Right lobe of liver (tissue), 6 donors: ENCODE measurements at regions not wholly inside any gene's neighbourhood (a gene's known extent, or its start where the extent isn't known, plus 50 kb on each side); places are given as distances from the start of the nearest gene placed in this dataset.
"Not testable (repeated sequence)": the region's sequence is repeated elsewhere in the genome, so short reads cannot be mapped to it uniquely, and the experiment has no call there.

ENCODE experiments used
- ATAC-seq, 4 donors: fragments of 200-7000 bp; cut with Tn5 transposase; one replicate each; pipeline ENCODE4 v1.9.1; 2020; ENCODE audit warnings: mild to moderate bottlenecking in 4 of 4, moderate library complexity in 4 of 4
- DNase-seq, 3 donors: peaks; one replicate each; pipeline ENCODE4 v3.0.0-alpha.2; 2020
- H3K27ac ChIP-seq, 3 donors: fragments of 200-600 bp; one replicate each; pipeline ENCODE4 v1.8.0; 2022
- H3K27me3 ChIP-seq, 2 donors: fragments of 200-600 bp; one replicate each; pipeline ENCODE4 v1.8.0; 2022
- H3K36me3 ChIP-seq, 4 donors: fragments of 200-600 bp; sonication (generic) in 1 of 4; one replicate each; pipeline versions ENCODE4 v1.5.1 to v1.8.0; 2017 to 2022; ENCODE audit warnings: control low read depth in 1 of 4
- H3K4me1 ChIP-seq, 4 donors: fragments of 200-600 bp; sonication (generic) in 1 of 4; one replicate each; pipeline versions ENCODE4 v1.5.1 to v1.8.0; 2017 to 2022; ENCODE audit warnings: control low read depth in 1 of 4
- H3K4me3 ChIP-seq, 3 donors: fragments of 200-600 bp; one replicate each; pipeline ENCODE4 v1.8.0; 2022
- H3K9me3 ChIP-seq, 4 donors: fragments of 200-600 bp; sonication (generic) in 1 of 4; one replicate each; pipeline versions ENCODE4 v1.5.1 to v1.8.0; 2017 to 2022; ENCODE audit warnings: control low read depth in 1 of 4
- CTCF ChIP-seq, 4 donors: fragments of 200-600 bp in 3 of 4; fragments of 450-650 bp in 1 of 4; IDR thresholded peaks; one replicate each; pipeline versions ENCODE4 v1.5.1 to v1.8.0; 2016 to 2022; ENCODE audit warnings: antibody characterized with exemption in 4 of 4, mild to moderate bottlenecking in 2 of 4
- POLR2A ChIP-seq: fragments of 450-650 bp; IDR thresholded peaks from one replicate; pipeline ENCODE4 v1.6.1; 2017; ENCODE audit warnings: antibody characterized with exemption, mild to moderate bottlenecking
- WGBS: methylation state at CpG from one replicate; pipeline ENCODE4 v1.1.6; 2018; ENCODE audit warnings: low coverage, low lambda C conversion rate; ENCODE audit not compliant: insufficient coverage; ENCODE audit errors: missing lambda C conversion rate; 5-methylcytosine and 5-hydroxymethylcytosine counted together
- intact Hi-C, 2 donors: fragments of 100-400 bp; cut with DNase I; formaldehyde crosslinking; loops; one replicate each; pipeline versions ENCODE4 v1.11.2 to v1.14.1; 2022
- donor health status: DM: no; HTN: yes; CAD: no.
- donor health status: DM: no; HTN: no; CAD: no.
- donor health status: DM: no; HTN: no; CAD: no.
- donor health status: DM: no; HTN: yes; CAD: no.
- donor health status: DM: no; HTN: yes; CAD: no.

DNA sequence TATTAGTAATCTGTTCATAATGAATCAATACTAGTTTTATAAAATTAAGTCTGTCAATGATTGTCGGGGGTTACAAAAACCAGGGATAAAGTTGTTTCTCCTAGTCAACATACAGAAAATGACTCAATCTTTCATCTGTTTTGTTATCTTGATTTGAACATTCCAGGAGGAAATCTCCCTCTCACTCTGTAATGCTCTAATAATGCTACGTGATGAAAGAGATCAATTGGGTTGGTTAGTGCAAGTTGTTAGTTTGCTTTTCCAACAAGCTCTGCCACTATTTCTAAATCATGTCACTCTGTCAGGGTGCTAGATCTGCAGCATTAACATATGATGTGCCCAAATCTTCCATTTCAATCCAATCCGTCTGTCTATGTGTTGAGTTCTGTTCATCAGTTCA lies 379.5 kb upstream of the GJE1 start:
- Histone ChIP-seq H3K4me3 (no peak overlapping the region), H3K9me3 (no peaks in the 10 kb centered on the region), H3K27me3 (no peaks in the 10 kb centered on the region), H3K36me3 (no peaks in the 10 kb centered on the region), H3K4me1 (peaks cover 0 to 10% (median 0%) of the 10 kb centered on the region in 4 donors), H3K27ac (peak overlapping the region in 1 of 3 donors; percentile 39)
- WGBS: 66% methylated on average over 3 of the region's 3 CpGs
- intact Hi-C loops: no loop called here
- TF ChIP-seq POLR2A: no peak
- TF ChIP-seq CTCF (IDR thresholded peaks at IDR 0.05): no peak
- DNase-seq (no peak), ATAC-seq (peak in 1 of 4 donors; percentile 52)

- H3K9me3 ChIP-seq: no peaks in the 10 kb centered on the region
- WGBS: 10% methylated on average over 1 of the region's 1 CpG
- no peak overlapping the region for H3K4me3 ChIP-seq
- ATAC-seq (peak; percentile 71 to 99 (median 87)), DNase-seq (no peak)
- no peaks in the 10 kb centered on the region for H3K36me3 ChIP-seq
- H3K27me3 ChIP-seq: no peaks in the 10 kb centered on the region
- TF ChIP-seq POLR2A: no peak
- TF ChIP-seq CTCF (IDR thresholded peaks at IDR 0.05): no peak
- peak overlapping the region in 2 of 3 donors; percentile 15 to 39 for H3K27ac ChIP-seq
- intact Hi-C loops: no loop called here
- H3K4me1 ChIP-seq: peaks cover 0 to 10% (median 0%) of the 10 kb centered on the region in 4 donors
Measured at GRCh38 chr6:141752677-141753076, 380.0 kb upstream of the GJE1 start.

DNA sequence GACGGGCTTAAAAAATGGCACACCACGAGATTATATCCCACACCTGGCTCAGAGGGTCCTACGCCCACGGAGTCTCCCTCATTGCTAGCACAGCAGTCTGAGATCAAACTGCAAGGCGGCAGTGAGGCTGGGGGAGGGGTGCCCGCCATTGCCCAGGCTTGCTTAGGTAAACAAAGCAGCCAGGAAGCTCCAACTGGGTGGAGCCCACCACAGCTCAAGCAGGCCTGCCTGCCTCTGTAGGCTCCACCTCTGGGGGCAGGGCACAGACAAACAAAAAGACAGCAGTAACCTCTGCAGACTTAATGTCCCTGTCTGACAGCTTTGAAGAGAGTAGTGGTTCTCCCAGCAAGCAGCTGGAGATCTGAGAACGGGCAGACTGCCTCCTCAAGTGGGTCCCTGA lies 386.4 kb upstream of the GJE1 start:
- ATAC-seq, H3K36me3 ChIP-seq, intact Hi-C loops, H3K9me3 ChIP-seq, DNase-seq, H3K27me3 ChIP-seq, H3K4me1 ChIP-seq, H3K4me3 ChIP-seq, H3K27ac ChIP-seq: not testable (repeated sequence)
- 33% methylated on average over 1 of the region's 7 CpGs for WGBS

- DNase-seq (no peak), ATAC-seq (no peak)
- TF ChIP-seq CTCF (IDR thresholded peaks at IDR 0.05) (no peak), POLR2A (no peak)
- Histone ChIP-seq H3K4me1 (no peaks in the 10 kb centered on the region), H3K4me3 (no peak overlapping the region), H3K36me3 (no peaks in the 10 kb centered on the region), H3K9me3 (no peaks in the 10 kb centered on the region), H3K27ac (no peak overlapping the region), H3K27me3 (no peaks in the 10 kb centered on the region)
- WGBS: 8% methylated on average over 1 of the region's 3 CpGs
- intact Hi-C loops: no loop called here
Measured at GRCh38 chr6:141744971-141745370, 387.8 kb upstream of the GJE1 start.

GRCh38 chr6:141744194-141744925 lies 388.4 kb upstream of the GJE1 start:
- no peak for DNase-seq
- Histone ChIP-seq H3K9me3 (no peaks in the 10 kb centered on the region), H3K27me3 (no peaks in the 10 kb centered on the region), H3K4me3 (no peak overlapping the region), H3K36me3 (no peaks in the 10 kb centered on the region), H3K4me1 (no peaks in the 10 kb centered on the region), H3K27ac (no peak overlapping the region)
- no peak for TF ChIP-seq POLR2A
- TF ChIP-seq CTCF (IDR thresholded peaks at IDR 0.05): no peak
- WGBS: 43% methylated on average over 2 of the region's 2 CpGs
- intact Hi-C loops: no loop called here
- ATAC-seq: no peak
